ENCODE measurements at regions not wholly inside any gene's neighbourhood (a gene's known extent, or its start where the extent isn't known, plus 50 kb on each side); places are given as distances from the start of the nearest gene placed in this dataset.

GRCh38 chr1:219086956-219087469, 86.7 kb upstream of the LYPLAL1 start:
- TF ChIP-seq GATA1 (IDR thresholded peaks at IDR 0.05; ENCODE audit: low read depth, low read length) (no peak), POLR2A (IDR thresholded peaks at IDR 0.05; ENCODE audit: low read length) (no peak)
